ENCODE measurements at regions not wholly inside any gene's neighbourhood (a gene's known extent, or its start where the extent isn't known, plus 50 kb on each side); places are given as distances from the start of the nearest gene placed in this dataset.

DNA sequence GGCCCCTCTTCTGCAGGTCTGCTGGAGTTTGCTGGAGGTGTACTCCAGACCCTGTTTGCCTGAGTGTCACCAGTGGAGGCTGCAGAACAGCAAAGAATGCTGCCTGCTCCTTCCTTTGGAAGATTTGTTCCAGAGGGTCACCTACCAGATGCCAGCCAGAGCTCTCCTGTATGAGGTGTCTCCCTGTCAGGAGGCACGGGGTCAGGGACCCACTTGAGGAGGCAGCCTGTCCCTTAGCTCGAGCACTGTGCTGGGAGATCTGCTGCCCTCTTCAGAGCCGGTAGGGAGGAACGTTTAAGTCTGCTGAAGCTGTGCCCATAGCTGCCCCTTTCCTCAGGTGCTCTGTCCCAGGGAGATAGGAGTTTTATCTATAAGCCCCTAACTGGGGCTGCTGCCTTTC lies 207.9 kb downstream of the FAT3 start:
- no peak for TF ChIP-seq POLR2AphosphoS5 (IDR thresholded peaks at IDR 0.05; ENCODE audit: low read depth, low read length)
- TF ChIP-seq, protein P1, sequence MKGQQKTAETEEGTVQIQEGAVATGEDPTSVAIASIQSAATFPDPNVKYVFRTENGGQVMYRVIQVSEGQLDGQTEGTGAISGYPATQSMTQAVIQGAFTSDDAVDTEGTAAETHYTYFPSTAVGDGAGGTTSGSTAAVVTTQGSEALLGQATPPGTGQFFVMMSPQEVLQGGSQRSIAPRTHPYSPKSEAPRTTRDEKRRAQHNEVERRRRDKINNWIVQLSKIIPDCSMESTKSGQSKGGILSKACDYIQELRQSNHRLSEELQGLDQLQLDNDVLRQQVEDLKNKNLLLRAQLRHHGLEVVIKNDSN (IDR thresholded peaks at IDR 0.05; ENCODE audit: borderline replicate concordance, low read depth), result no peak

All from SK-N-SH (cell line).